Ishikawa (cell line): ENCODE measurements at regions not wholly inside any gene's neighbourhood (a gene's known extent, or its start where the extent isn't known, plus 50 kb on each side); places are given as distances from the start of the nearest gene placed in this dataset.

ENCODE experiments used
- CEBPB ChIP-seq: IDR thresholded peaks from 2 replicates; pipeline ENCODE4 v1.6.1; 2012
- EP300 ChIP-seq: IDR thresholded peaks from 2 replicates; pipeline ENCODE4 v1.6.1; 2012; ENCODE audit warnings: borderline replicate concordance
- MAX ChIP-seq: IDR thresholded peaks from 2 replicates; pipeline ENCODE4 v1.6.1; 2012
- REST ChIP-seq: IDR thresholded peaks from 2 replicates; pipeline ENCODE4 v1.6.1; 2012; ENCODE audit warnings: low read depth, mild to moderate bottlenecking
- TAF1 ChIP-seq: IDR thresholded peaks from 2 replicates; pipeline ENCODE4 v1.6.1; 2012; ENCODE audit warnings: low read depth, mild to moderate bottlenecking

- no peak for TF ChIP-seq EP300
- TF ChIP-seq CEBPB: no peak
- no peak for TF ChIP-seq REST
- no peak for TF ChIP-seq MAX
- no peak for TF ChIP-seq TAF1
Observed at GRCh38 chr7:108911016-108911415, 341.3 kb downstream of the DNAJB9 start.
